Endothelial cell of umbilical vein (primary cell): ENCODE measurements at regions not wholly inside any gene's neighbourhood (a gene's known extent, or its start where the extent isn't known, plus 50 kb on each side); places are given as distances from the start of the nearest gene placed in this dataset.

ENCODE experiments used
- BruUV-seq: library from RNA; stranded (reverse); fragments of 400-500 nt; replicated peaks from 2 replicates; lab custom pipeline; 2021; lab: Mats Ljungman, UMichigan
- CTCF ChIA-PET: fragments of 300-600, 350-600 bp; sonication (Branson Sonifier 250); formaldehyde crosslinking; loops from one replicate; lab custom pipeline; 2021; ENCODE audit warnings: antibody characterized with exemption, inconsistent platforms; lab: Charles Lee
- POLR2A ChIA-PET: fragments of 300-600, 350-600 bp; sonication (Branson Sonifier 250); formaldehyde crosslinking; loops from one replicate; lab custom pipeline; 2021; ENCODE audit warnings: antibody characterized with exemption, inconsistent platforms; lab: Charles Lee
- DNase-seq: peaks from one replicate; pipeline ENCODE4 v3.0.0-alpha.2; 2011; ENCODE audit warnings: low read depth, low spot score
- FAIRE-seq: peaks from 2 replicates; lab custom pipeline; 2011; peaks lifted over from hg19 to GRCh38; lab: Jason Lieb, UNC
- H2AFZ ChIP-seq: 2 replicates; pipeline ENCODE4 v1.6.0; 2012; ENCODE audit warnings: low read depth, low read length, control low read depth, inconsistent platforms
- H3K27ac ChIP-seq: 2 replicates; pipeline ENCODE4 v1.5.1; 2011; ENCODE audit warnings: low read depth, mild to moderate bottlenecking, control low read depth, low read length, moderate library complexity; ENCODE audit not compliant: insufficient read depth
- H3K27me3 ChIP-seq, 2 experiments: 2 replicates each; pipeline versions ENCODE4 v1.6.0 to v1.6.1; 2011; ENCODE audit warnings: low read length in 2 of 2, mixed read lengths in 1 of 2; ENCODE audit not compliant: control insufficient read depth in 2 of 2, insufficient read depth in 2 of 2
- H3K36me3 ChIP-seq, 2 experiments: 2 replicates in 1 of 2; 3 replicates in 1 of 2; pipeline ENCODE4 v1.5.1; 2011; ENCODE audit warnings: low read length in 2 of 2, mild to moderate bottlenecking in 1 of 2, moderate library complexity in 1 of 2; ENCODE audit not compliant: control insufficient read depth in 2 of 2, insufficient read depth in 2 of 2; ENCODE audit errors: extremely low read depth in 1 of 2
- H3K4me1 ChIP-seq: 3 replicates; pipeline ENCODE4 v1.5.1; 2011; ENCODE audit warnings: mild to moderate bottlenecking, low read length; ENCODE audit not compliant: control insufficient read depth, insufficient read depth; ENCODE audit errors: extremely low read depth
- H3K4me2 ChIP-seq: 2 replicates; pipeline ENCODE4 v1.6.1; 2011; ENCODE audit warnings: low read length, control low read depth, mixed read lengths; ENCODE audit not compliant: insufficient read depth
- H3K4me3 ChIP-seq, 3 experiments: fragments of 200-600 bp in 1 of 3; sonication (generic), shearing (Covaris generic) in 1 of 3; replicated peaks in 1 of 3; 2 replicates each; pipeline ENCODE4 v1.5.1; 2011 to 2016; ENCODE audit warnings: control low read depth in 3 of 3, low read length in 3 of 3, mild to moderate bottlenecking in 2 of 3, inconsistent platforms in 1 of 3, low read depth in 1 of 3, moderate library complexity in 1 of 3; ENCODE audit not compliant: insufficient read depth in 1 of 3
- H3K79me2 ChIP-seq: 2 replicates; pipeline ENCODE4 v1.6.0; 2012; ENCODE audit warnings: low read length, inconsistent platforms; ENCODE audit not compliant: control insufficient read depth, insufficient read depth
- H3K9ac ChIP-seq: replicated peaks from 2 replicates; pipeline ENCODE3; 2011; ENCODE audit warnings: low read length, control low read depth; ENCODE audit not compliant: insufficient read depth; ENCODE audit errors: extremely low read depth
- H3K9me1 ChIP-seq: replicated peaks from 3 replicates; pipeline ENCODE4 v1.6.0; 2011; ENCODE audit warnings: mild to moderate bottlenecking, low read length; ENCODE audit not compliant: control insufficient read depth, insufficient read depth; ENCODE audit errors: extremely low read depth
- H3K9me3 ChIP-seq: replicated peaks from 2 replicates; pipeline ENCODE4 v1.5.1; 2012; ENCODE audit warnings: low read length, inconsistent platforms; ENCODE audit not compliant: control insufficient read depth, insufficient read depth
- H4K20me1 ChIP-seq: replicated peaks from 2 replicates; pipeline ENCODE3; 2011; ENCODE audit warnings: mild to moderate bottlenecking, low read length; ENCODE audit not compliant: control insufficient read depth, insufficient read depth; ENCODE audit errors: extremely low read depth
- CTCF ChIP-seq, 2 donors: IDR thresholded peaks; 1 replicate in 1 of 2; 2 replicates in 1 of 2; pipeline ENCODE4 v1.5.1; 2011; ENCODE audit warnings: low read length in 2 of 2, mild to moderate bottlenecking in 2 of 2, moderate library complexity in 2 of 2, control low read depth in 1 of 2, inconsistent platforms in 1 of 2, low read depth in 1 of 2; ENCODE audit not compliant: insufficient read depth in 1 of 2; ENCODE audit errors: extremely low read depth in 1 of 2
- EZH2 ChIP-seq: IDR thresholded peaks from 2 replicates; pipeline ENCODE4 v1.6.1; 2012; ENCODE audit warnings: borderline replicate concordance, low read depth, mild to moderate bottlenecking, moderate library complexity, low read length, inconsistent platforms; ENCODE audit not compliant: severe bottlenecking
- FOS ChIP-seq: IDR thresholded peaks from 2 replicates; pipeline ENCODE4 v1.6.1; 2011; ENCODE audit warnings: mild to moderate bottlenecking, low read length, moderate library complexity, borderline replicate concordance; ENCODE audit not compliant: insufficient read depth
- GATA2 ChIP-seq: IDR thresholded peaks from 2 replicates; pipeline ENCODE4 v1.7.0; 2011; ENCODE audit warnings: low read depth, mild to moderate bottlenecking, moderate library complexity, mixed read lengths, low read length; ENCODE audit not compliant: insufficient read length, insufficient read depth
- JUN ChIP-seq: IDR thresholded peaks from 2 replicates; pipeline ENCODE4 v1.6.1; 2011; ENCODE audit warnings: borderline replicate concordance, low read depth; ENCODE audit not compliant: insufficient read length, insufficient read depth
- MAX ChIP-seq: IDR thresholded peaks from 2 replicates; pipeline ENCODE4 v1.6.1; 2011; ENCODE audit not compliant: insufficient read depth, insufficient read length
- MYC ChIP-seq: IDR thresholded peaks from one replicate; pipeline ENCODE4 v1.6.1; 2011; ENCODE audit warnings: mild to moderate bottlenecking, low read depth, low read length
- POLR2A ChIP-seq: IDR thresholded peaks from 2 replicates; pipeline ENCODE4 v1.6.1; 2012; ENCODE audit warnings: low read depth, mild to moderate bottlenecking, control low read depth, low read length
- POLR2AphosphoS5 ChIP-seq: IDR thresholded peaks from 2 replicates; pipeline ENCODE4 v1.6.1; 2012; ENCODE audit warnings: low read depth, mild to moderate bottlenecking, control low read depth, low read length, moderate library complexity; ENCODE audit not compliant: insufficient read depth
- dilution Hi-C: fragments of 300-500 bp; cut with MboI; formaldehyde crosslinking; loops from one replicate; pipeline ENCODE4 v1.15.0; 2019; ENCODE audit warnings: low sequenced_read_pairs; ENCODE audit not compliant: extremely low pct_ligation_motif_present
- intact Hi-C: fragments of 100-400 bp; cut with micrococcal nuclease; formaldehyde crosslinking; loops from one replicate; pipeline ENCODE4 v1.10.0; 2022

- ChIA-PET POLR2A (no interaction called here), CTCF (no interaction called here)
- no peaks in the 10 kb centered on the region for H3K9me3 ChIP-seq
- no peak for FAIRE-seq
- TF ChIP-seq GATA2 (no peak), EZH2 (no peak), MAX (no peak), JUN (no peak), CTCF (IDR thresholded peaks at IDR 0.05; ENCODE audit: extremely low read depth in 1 of 2, insufficient read depth in 1 of 2, low read depth in 1 of 2, low read length in 2 of 2) (no peak), MYC (no peak), FOS (no peak), POLR2A (no peak), POLR2AphosphoS5 (no peak)
- H3K9ac ChIP-seq = no peak overlapping the region
- H3K4me3 ChIP-seq = no peak overlapping the region
- H3K27me3 ChIP-seq = no peaks in the 10 kb centered on the region
- no peak overlapping the region for H3K4me2 ChIP-seq
- H3K79me2 ChIP-seq = no peaks in the 10 kb centered on the region
- H2AFZ ChIP-seq = no peak overlapping the region
- intact Hi-C loops = no loop called here
- H3K4me1 ChIP-seq = no peaks in the 10 kb centered on the region
- DNase-seq = no peak
- dilution Hi-C loops = no loop called here
- no peaks in the 10 kb centered on the region for H3K9me1 ChIP-seq
- H3K27ac ChIP-seq = no peak overlapping the region
- no TSS peak for BruUV-seq
- no peaks in the 10 kb centered on the region for H4K20me1 ChIP-seq
- H3K36me3 ChIP-seq = no peaks in the 10 kb centered on the region
Measured at GRCh38 chr10:85224366-85224940, 896.1 kb downstream of the CCSER2 start.
